ENCODE measurements at regions not wholly inside any gene's neighbourhood (a gene's known extent, or its start where the extent isn't known, plus 50 kb on each side); places are given as distances from the start of the nearest gene placed in this dataset.

DNA sequence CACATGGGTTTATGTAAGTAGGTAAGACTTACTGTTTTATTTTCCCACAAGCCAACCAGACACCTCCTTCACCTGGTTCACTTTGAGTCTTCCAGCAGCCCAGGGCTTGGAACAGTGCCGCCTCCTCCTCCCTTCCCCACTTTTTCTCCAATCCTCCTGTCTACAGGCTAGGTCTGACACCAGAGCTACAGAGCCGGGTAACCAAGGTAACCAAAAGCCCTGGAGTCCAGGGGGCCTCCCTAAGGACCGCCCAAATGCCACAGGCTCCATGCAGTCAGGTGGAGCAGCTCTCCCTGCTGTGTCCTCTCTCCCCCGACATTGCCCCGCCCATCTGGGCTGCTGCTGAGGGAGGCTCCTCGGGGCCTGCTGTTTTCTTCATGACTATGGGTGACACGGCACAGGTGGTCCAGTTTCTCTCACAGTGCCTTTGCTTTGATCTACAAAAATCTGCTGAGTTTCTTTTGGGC, 138.0 kb upstream of the EFNA5 start:
- H3K9me3 Mint-ChIP-seq (ENCODE audit: insufficient read depth) = peaks cover 3% of the 10 kb centered on the region
- intact Hi-C loops (cut with micrococcal nuclease) = no loop called here
- DNase-seq (no peak), ATAC-seq (ENCODE audit: low read depth) (no peak)
- no peak overlapping the region for H3K4me2 ChIP-seq (replicated peaks; ENCODE audit: low read depth, low read length, poor library complexity, severe bottlenecking)
- no peaks in the 10 kb centered on the region for H3K36me3 ChIP-seq (replicated peaks in 1 of 2; ENCODE audit: control extremely low read depth in 1 of 2, control insufficient read depth in 1 of 2, extremely low read depth in 1 of 2, insufficient read depth in 2 of 2, low read length in 1 of 2)
- H4K20me1 ChIP-seq (ENCODE audit: control insufficient read depth, insufficient read depth, low read length, poor library complexity, severe bottlenecking) = no peaks in the 10 kb centered on the region
- no peak overlapping the region for H3K27ac ChIP-seq (ENCODE audit: low read length in 2 of 2)
- ChIA-PET CTCF (interaction anchor here (1.2 kb wide), 1 partner anchor 237 kb away, joined by 3 read pairs; no protein-coding TSS in a partner anchor), POLR2A (no interaction called here)
- H3K9ac ChIP-seq (ENCODE audit: low read length) = no peak overlapping the region
- H3K79me2 ChIP-seq (ENCODE audit: control insufficient read depth, insufficient read depth, low read length) = no peaks in the 10 kb centered on the region
- peaks cover 5% of the 10 kb centered on the region for H3K27me3 Mint-ChIP-seq
- no peaks in the 10 kb centered on the region for H3K4me1 ChIP-seq (ENCODE audit: control insufficient read depth in 2 of 2, insufficient read depth in 2 of 2, low read length in 2 of 2)
- H3K9me3 ChIP-seq (ENCODE audit: control extremely low read depth in 1 of 3, control insufficient read depth in 2 of 3, insufficient read depth in 1 of 3, low read length in 2 of 3) = peaks cover 0 to 4% (median 0%) of the 10 kb centered on the region in 3 donors
- no peak overlapping the region for H3K27ac Mint-ChIP-seq
- no peak overlapping the region for H3K4me3 ChIP-seq (ENCODE audit: control extremely low read depth in 1 of 5, extremely low read depth in 1 of 5, insufficient read depth in 1 of 5, low read depth in 2 of 5, low read length in 4 of 5)
- WGBS (ENCODE audit: insufficient coverage) = 80% methylated on average over 7 of the region's 7 CpGs
- no peak overlapping the region for H2AFZ ChIP-seq (ENCODE audit: insufficient read depth, low read depth, low read length, poor library complexity, severe bottlenecking)
- H3K4me1 Mint-ChIP-seq = no peaks in the 10 kb centered on the region
- H3K27me3 ChIP-seq (replicated peaks in 1 of 4; ENCODE audit: control extremely low read depth in 1 of 4, control insufficient read depth in 3 of 4, insufficient read depth in 4 of 4, low read length in 3 of 4) = no peaks in the 10 kb centered on the region
- TF ChIP-seq, protein P1, sequence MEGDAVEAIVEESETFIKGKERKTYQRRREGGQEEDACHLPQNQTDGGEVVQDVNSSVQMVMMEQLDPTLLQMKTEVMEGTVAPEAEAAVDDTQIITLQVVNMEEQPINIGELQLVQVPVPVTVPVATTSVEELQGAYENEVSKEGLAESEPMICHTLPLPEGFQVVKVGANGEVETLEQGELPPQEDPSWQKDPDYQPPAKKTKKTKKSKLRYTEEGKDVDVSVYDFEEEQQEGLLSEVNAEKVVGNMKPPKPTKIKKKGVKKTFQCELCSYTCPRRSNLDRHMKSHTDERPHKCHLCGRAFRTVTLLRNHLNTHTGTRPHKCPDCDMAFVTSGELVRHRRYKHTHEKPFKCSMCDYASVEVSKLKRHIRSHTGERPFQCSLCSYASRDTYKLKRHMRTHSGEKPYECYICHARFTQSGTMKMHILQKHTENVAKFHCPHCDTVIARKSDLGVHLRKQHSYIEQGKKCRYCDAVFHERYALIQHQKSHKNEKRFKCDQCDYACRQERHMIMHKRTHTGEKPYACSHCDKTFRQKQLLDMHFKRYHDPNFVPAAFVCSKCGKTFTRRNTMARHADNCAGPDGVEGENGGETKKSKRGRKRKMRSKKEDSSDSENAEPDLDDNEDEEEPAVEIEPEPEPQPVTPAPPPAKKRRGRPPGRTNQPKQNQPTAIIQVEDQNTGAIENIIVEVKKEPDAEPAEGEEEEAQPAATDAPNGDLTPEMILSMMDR (IDR thresholded peaks at IDR 0.05) = no peak
- no peak for TF ChIP-seq EZH2 (IDR thresholded peaks at IDR 0.05; ENCODE audit: borderline replicate concordance, insufficient read depth, low read depth, low read length, poor library complexity, severe bottlenecking)
- H3K4me3 Mint-ChIP-seq = no peak overlapping the region

DNA sequence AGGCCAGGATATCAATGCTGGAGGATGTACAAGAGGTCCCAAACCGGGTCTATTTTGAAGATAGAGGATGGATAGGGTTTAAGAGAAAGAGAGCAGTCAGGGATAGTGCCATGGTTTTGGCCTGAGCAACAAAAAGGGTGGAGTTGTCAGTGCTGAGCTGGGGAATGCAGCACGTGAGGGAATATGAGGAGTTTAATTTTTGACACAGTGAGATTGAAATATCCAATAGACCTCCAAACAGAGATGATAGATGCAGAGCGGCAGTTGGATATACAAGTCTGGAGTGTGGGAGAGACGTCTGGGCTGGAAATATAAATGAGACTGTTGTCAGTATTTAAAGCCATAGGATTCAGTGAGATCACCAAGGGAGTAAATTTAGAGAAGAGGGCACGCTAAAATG, 136.7 kb upstream of the EFNA5 start:
- no peak for DNase-seq
- Mint-ChIP-seq H3K9me3 (ENCODE audit: insufficient read depth) (no peaks in the 10 kb centered on the region), H3K27me3 (peaks cover 5% of the 10 kb centered on the region), H3K4me3 (no peak overlapping the region), H3K27ac (no peak overlapping the region), H3K4me1 (no peaks in the 10 kb centered on the region)
- CTCF ChIA-PET = no interaction called here
- Histone ChIP-seq H3K79me2 (ENCODE audit: control insufficient read depth, insufficient read depth, low read length) (no peaks in the 10 kb centered on the region), H4K20me1 (ENCODE audit: control insufficient read depth, insufficient read depth, low read length, poor library complexity, severe bottlenecking) (no peaks in the 10 kb centered on the region), H3K27me3 (replicated peaks in 1 of 4; ENCODE audit: control extremely low read depth in 1 of 4, control insufficient read depth in 3 of 4, insufficient read depth in 4 of 4, low read length in 3 of 4) (no peaks in the 10 kb centered on the region), H3K27ac (ENCODE audit: low read length in 2 of 2) (no peak overlapping the region), H2AFZ (ENCODE audit: insufficient read depth, low read depth, low read length, poor library complexity, severe bottlenecking) (no peak overlapping the region), H3K36me3 (replicated peaks in 1 of 2; ENCODE audit: control extremely low read depth in 1 of 2, control insufficient read depth in 1 of 2, extremely low read depth in 1 of 2, insufficient read depth in 2 of 2, low read length in 1 of 2) (no peaks in the 10 kb centered on the region), H3K4me2 (replicated peaks; ENCODE audit: low read depth, low read length, poor library complexity, severe bottlenecking) (no peak overlapping the region), H3K9me3 (ENCODE audit: control extremely low read depth in 1 of 3, control insufficient read depth in 2 of 3, insufficient read depth in 1 of 3, low read length in 2 of 3) (no peaks in the 10 kb centered on the region), H3K4me1 (ENCODE audit: control insufficient read depth in 2 of 2, insufficient read depth in 2 of 2, low read length in 2 of 2) (no peaks in the 10 kb centered on the region), H3K9ac (ENCODE audit: low read length) (no peak overlapping the region), H3K4me3 (ENCODE audit: control extremely low read depth in 1 of 5, extremely low read depth in 1 of 5, insufficient read depth in 1 of 5, low read depth in 2 of 5, low read length in 4 of 5) (no peak overlapping the region)
- POLR2A ChIA-PET = no interaction called here
- no peak for ATAC-seq (ENCODE audit: low read depth)
- 80% methylated on average over 4 of the region's 5 CpGs for WGBS (ENCODE audit: insufficient coverage)
- no peak for TF ChIP-seq EZH2 (IDR thresholded peaks at IDR 0.05; ENCODE audit: borderline replicate concordance, insufficient read depth, low read depth, low read length, poor library complexity, severe bottlenecking)
- TF ChIP-seq, protein P1 (IDR thresholded peaks at IDR 0.05) = no peak
- intact Hi-C loops (cut with micrococcal nuclease) = no loop called here
